GM10248 (cell line): ENCODE measurements at regions not wholly inside any gene's neighbourhood (a gene's known extent, or its start where the extent isn't known, plus 50 kb on each side); places are given as distances from the start of the nearest gene placed in this dataset.
"Not testable (repeated sequence)": the region's sequence is repeated elsewhere in the genome, so short reads cannot be mapped to it uniquely, and the experiment has no call there.

ENCODE experiments used
- CTCF ChIA-PET: fragments of 300-600 bp; sonication (Branson Sonifier 250); formaldehyde crosslinking; extraction: SDS; loops from one replicate; lab custom pipeline; 2021; ENCODE audit warnings: antibody characterized with exemption; lab: Yijun Ruan, JAX
- POLR2A ChIA-PET: fragments of 350-650 bp; sonication (Branson Sonifier 250); formaldehyde crosslinking; extraction: SDS; loops from one replicate; lab custom pipeline; 2020; ENCODE audit warnings: antibody characterized with exemption; lab: Yijun Ruan, JAX
- DNase-seq: peaks from one replicate; pipeline ENCODE4 v3.0.0; 2012; ENCODE audit errors: extremely low spot score
- TF ChIP-seq, protein P1 (sequence below): IDR thresholded peaks from 2 replicates; pipeline ENCODE4 v1.5.1; 2012; ENCODE audit warnings: mild to moderate bottlenecking, low read depth; ENCODE audit errors: extremely low read depth, missing control alignments, control extremely low read depth

DNA sequence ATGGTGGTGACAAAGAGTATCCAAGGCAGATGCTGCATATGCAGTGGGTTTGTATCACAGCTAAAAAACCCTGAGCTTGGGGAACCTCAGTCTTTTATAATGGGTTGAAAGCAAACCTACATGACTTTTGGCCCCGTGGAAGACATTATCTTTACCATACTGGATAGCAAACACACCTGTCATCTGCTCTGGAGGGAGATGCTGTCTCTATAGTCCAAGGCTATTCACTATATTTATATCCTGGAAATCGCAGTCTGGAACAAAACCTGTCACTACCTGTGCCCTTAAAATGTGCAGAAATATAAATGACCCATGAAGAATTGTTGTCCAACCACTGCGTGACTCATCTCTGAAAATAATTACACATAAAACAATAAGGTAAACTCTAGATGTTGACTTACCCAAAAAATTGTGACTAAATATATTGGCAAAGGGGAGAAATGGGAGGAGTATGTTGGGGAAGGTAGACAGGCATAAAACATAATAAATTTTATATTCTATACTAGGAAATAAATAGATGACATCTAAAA, 121.0 kb upstream of the CXADR start:
- TF ChIP-seq, protein P1, sequence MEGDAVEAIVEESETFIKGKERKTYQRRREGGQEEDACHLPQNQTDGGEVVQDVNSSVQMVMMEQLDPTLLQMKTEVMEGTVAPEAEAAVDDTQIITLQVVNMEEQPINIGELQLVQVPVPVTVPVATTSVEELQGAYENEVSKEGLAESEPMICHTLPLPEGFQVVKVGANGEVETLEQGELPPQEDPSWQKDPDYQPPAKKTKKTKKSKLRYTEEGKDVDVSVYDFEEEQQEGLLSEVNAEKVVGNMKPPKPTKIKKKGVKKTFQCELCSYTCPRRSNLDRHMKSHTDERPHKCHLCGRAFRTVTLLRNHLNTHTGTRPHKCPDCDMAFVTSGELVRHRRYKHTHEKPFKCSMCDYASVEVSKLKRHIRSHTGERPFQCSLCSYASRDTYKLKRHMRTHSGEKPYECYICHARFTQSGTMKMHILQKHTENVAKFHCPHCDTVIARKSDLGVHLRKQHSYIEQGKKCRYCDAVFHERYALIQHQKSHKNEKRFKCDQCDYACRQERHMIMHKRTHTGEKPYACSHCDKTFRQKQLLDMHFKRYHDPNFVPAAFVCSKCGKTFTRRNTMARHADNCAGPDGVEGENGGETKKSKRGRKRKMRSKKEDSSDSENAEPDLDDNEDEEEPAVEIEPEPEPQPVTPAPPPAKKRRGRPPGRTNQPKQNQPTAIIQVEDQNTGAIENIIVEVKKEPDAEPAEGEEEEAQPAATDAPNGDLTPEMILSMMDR: no peak
- ChIA-PET CTCF (interaction anchor here (1.4 to 3.1 kb wide), 2 partner anchors 52 to 194 kb away, joined by 3 to 9 read pairs; no protein-coding TSS in a partner anchor), POLR2A (no interaction called here)
- DNase-seq: no peak

- POLR2A ChIA-PET: no interaction called here
- DNase-seq: no peak
Observed at GRCh38 chr21:17393413-17393812, 119.4 kb upstream of the CXADR start.

GRCh38 chr21:17396948-17397347, 115.9 kb upstream of the CXADR start:
- CTCF ChIA-PET: interaction anchor here (1.3 kb wide), 1 partner anchor 11 kb away, joined by 3 read pairs; no protein-coding TSS in a partner anchor
- DNase-seq: no peak
- TF ChIP-seq, protein P1: no peak
- POLR2A ChIA-PET: no interaction called here

More at GRCh38 chr21:17393413-17393812, 119.4 kb upstream of the CXADR start:
- TF ChIP-seq, protein P1: no peak
- CTCF ChIA-PET: interaction anchor here (1.2 to 3.1 kb wide), 2 partner anchors 19 to 192 kb away, joined by 3 to 9 read pairs; no protein-coding TSS in a partner anchor

DNA sequence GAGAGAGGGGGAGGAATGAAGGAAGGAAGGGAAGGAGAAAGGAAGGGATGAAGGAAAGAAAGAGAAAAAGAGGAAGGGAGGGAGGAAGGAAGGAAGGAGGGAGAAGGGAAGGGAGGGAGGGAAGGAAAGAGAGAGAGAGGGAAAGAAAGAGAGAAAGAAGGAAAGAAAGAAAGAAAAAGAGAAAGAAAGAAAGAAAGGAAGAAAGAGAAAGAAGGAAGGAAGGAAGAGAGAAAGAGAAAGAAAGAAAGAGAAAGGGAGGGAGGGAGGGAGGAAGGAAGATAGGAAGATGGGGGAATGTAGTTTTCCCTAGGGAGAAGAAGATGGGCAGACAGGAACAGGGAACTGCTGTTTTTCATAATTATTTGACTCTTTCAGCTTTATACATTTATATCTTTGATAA, 115.1 kb upstream of the CXADR start:
- TF ChIP-seq, protein P1: no peak
- CTCF ChIA-PET: interaction anchor here (1.3 to 1.8 kb wide), 3 partner anchors 10 to 17 kb away, joined by 3 read pairs; no protein-coding TSS in a partner anchor
- POLR2A ChIA-PET: no interaction called here

GRCh38 chr21:17398954-17399353, 113.9 kb upstream of the CXADR start:
- DNase-seq, POLR2A ChIA-PET: not testable (repeated sequence)
- CTCF ChIA-PET: interaction anchor here (1.5 to 1.8 kb wide), 2 partner anchors 11 to 16 kb away, joined by 3 read pairs; no protein-coding TSS in a partner anchor

More for the DNA sequence above, 115.1 kb upstream of the CXADR start:
- no peak for DNase-seq

DNA sequence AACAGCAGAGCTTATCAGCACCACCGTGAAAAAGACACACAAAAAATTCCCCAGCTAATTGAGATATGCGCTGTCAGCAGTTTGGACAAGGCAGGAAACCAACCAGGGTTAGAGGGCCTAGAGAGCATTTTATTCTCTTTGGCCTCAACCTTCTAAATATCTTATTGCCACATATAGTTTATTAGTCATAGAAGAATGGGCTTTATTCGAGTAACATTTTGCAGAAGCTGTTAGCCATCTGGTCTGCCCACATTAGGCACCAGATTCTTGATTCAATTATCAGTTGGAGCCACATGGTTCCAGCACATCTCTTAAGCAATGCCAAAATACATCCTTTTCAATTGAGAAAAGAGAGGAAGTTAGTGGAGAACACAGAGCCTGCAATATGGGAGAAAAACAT, 109.9 kb upstream of the CXADR start:
- CTCF ChIA-PET: no interaction called here
- POLR2A ChIA-PET: no interaction called here
- TF ChIP-seq, protein P1: no peak
- DNase-seq: no peak

DNA sequence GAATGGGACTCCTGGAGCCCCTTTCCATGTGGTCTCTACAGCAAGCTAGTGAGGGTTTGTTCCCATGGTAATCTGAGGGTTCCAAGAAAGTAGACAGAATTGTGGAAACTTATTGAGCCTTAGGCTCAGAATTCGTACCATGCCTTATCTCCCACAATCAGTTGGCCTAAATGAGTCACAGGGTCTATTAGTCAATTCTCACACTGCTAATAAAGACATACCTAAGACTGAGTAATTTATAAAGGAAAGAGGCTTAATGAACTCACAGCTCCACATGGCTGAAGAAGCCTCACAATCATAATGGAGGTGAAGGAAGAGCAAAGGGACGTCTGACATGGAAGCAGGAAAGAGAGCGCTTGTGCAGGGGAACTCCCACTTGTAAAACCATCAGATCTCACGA, 106.6 kb upstream of the CXADR start:
- ChIA-PET CTCF (interaction anchor here (1.0 kb wide), 1 partner anchor 19 kb away, joined by 3 read pairs; no protein-coding TSS in a partner anchor), POLR2A (no interaction called here)
- TF ChIP-seq, protein P1: no peak
- DNase-seq: no peak
